SW480 (cell line): ENCODE measurements at regions not wholly inside any gene's neighbourhood (a gene's known extent, or its start where the extent isn't known, plus 50 kb on each side); places are given as distances from the start of the nearest gene placed in this dataset.
A peak's percentile ranks its signal among the peaks of the same experiment; 100 is the strongest.
"Not testable (repeated sequence)": the region's sequence is repeated elsewhere in the genome, so short reads cannot be mapped to it uniquely, and the experiment has no call there.

Experiments used
- DNase-seq: peaks from one replicate; pipeline ENCODE4 v3.0.0-alpha.2; 2016; ENCODE audit warnings: low spot score

DNA sequence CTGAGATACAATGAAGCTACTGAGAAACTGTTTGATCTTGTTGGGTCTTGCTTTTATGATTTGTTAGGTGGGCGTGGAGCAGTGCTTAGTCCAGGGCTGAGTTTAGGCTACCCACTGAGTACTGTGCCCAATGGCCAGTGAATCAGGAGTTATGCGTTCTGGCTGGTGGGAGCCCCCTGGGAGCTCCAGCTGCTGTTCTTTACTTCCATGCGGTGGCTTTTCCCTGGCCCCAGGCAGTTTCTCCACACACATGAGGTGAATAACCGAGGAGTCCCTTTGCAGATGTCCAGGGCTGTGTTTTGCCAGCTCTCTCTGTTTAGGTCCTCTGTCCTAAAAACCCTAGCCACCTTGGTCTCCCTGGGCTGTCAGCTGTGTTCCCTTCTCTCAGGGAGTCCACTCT is 106.5 kb downstream of the KLF13 start:
- DNase-seq, result no peak

DNA sequence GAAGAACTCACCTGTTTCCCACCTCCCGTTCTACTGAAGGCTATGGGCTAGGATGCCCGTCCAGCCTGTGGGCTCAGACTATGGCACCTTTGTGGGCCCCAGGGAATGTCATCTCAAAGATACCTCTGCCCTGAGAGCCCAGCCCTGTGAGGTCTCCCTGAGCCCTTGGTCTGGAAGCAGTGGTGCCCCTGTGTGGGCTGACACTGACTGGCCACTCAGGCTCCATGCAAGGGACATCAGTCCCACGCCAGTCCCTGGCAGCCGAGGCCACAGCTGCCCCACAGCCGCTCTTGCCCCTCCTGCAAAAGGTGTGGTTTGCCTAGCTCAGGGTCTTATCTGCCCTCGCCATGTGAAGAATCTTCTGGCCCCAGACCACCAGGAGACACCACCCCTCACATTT is 106.9 kb downstream of the KLF13 start:
- no peak for DNase-seq

DNA sequence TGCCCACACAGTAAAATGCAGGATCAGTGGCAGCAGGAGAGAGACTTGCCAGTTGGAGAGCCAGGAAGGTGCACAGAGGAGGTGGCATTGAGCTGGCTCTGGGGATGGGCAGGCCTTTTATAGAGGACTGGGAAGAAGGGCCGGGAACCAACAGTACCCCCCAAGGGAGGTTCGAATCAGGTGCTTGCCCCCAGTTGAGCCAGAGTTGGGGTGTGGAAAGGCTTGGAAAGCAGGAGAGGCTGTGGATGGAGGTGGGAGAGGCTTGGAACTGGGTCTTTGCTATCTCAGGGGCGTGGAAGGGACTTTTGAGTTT is 107.6 kb downstream of the KLF13 start:
- DNase-seq, result no peak

DNA sequence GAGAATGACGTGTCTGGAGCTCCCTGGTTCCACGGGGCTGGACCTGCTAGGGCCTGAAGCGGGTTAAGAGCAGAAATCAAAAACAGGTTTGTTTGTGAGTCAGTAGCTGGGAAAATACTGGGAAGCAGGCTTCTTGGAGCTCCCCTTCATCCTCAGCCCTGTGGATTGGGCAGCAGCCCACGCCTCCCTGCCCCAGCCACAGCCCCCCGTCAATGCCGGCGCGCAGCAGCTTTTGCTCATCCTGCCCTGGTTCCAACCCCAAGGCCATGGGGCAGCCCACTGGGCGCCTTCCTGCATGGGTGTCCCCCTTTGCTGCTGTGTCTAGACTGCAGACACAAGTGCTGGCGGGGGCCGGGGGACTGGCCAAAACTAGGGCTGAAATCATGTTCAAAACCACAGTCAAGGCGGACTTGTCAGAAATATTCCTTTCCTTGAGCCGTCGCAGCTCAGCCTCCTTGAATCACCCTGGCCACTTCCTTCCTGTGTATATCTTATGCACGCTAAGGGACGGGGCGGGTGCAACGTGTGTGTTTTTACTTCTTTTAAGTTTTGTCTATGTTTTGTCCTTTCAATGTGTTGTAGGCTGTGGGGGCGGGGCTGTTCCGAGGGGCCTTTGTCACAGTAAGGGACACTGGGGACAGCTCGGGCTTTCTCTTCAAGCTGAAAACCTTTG is 108.1 kb downstream of the KLF13 start:
- DNase-seq, result no peak

DNA sequence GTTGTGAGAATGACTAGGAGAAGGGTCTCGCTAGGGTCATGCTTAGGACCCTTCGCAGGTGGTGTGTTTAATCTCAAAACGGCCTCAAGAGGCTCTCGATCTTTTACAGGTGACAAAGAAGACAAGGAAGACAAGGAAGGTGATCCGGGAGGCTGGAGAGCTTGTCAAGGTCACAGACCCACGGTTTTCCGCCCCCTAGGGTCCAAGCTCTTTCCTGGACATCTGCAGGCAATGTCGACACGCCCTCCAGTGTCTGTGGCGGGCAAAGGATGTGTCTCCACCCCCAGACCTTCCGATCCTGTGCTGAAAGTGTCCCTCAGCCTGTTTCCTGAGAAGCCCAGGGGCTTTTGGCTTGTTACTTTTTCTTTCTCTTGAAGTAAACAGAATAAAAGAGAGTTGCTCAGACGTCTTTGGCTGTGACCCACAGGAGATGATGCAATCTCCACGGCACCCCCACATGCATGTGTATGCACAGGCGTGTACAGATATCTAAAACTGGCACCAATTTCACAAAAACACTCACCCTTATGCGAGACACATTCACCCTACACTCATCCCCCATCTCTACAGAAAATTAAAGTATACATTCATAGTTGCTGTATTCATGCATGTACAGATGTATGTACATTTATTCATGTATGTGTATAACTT is 108.8 kb downstream of the KLF13 start:
- DNase-seq, result peak; percentile 72

DNA sequence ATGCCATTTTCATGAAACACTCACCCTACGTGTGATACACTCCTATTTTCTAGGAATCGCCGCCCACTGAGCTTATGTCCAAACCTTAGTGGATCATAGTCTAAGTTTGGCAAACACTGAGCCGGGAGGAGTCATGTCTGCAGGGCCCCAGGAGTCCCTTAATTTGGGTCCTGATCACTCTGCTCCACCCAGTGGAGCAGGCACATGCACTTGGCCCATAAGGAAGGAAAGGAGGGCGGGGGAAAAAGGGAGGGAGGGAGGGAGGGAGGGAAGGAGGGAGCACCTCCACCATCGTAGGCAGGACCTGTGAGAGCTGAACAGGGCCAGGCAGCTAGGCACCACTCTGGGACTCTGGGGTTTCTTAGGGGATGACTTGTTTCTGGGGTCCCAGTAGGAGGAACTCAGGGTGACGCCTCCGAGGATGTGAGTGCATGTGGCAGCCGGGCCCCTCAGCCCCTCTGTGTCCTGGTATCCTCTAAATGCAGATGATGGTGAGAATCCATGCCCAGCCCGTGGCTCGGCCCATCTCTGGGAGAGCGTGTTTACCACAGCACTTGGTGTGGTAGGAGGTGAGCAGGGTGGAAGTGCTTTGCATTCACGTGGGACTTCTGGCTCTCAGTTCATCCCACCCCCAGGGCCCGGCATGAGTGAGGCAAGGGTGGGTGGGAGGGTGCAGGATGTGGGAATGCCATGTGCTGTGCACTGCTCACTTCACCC is 109.4 kb downstream of the KLF13 start:
- DNase-seq, result no peak

DNA sequence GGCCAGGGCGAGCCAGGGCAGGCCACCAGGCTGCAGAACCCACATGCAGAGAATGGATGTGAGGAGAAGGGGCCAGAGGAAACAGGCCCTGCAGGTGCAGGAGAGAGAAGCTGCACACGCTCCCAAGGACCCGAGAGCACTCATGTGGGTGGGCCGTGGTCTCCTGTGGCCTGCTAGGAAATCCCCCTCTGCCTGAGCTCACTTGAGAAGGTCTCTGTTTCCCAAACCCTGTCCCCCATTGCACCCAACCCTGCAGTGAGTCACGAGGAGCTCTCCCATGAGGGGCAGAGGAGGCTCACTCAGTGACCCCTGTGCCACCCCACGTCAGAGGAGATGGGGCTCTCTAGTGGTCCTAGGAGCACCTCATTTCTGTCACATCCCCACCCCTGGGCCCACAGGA is 111.1 kb downstream of the KLF13 start:
- no peak for DNase-seq

DNA sequence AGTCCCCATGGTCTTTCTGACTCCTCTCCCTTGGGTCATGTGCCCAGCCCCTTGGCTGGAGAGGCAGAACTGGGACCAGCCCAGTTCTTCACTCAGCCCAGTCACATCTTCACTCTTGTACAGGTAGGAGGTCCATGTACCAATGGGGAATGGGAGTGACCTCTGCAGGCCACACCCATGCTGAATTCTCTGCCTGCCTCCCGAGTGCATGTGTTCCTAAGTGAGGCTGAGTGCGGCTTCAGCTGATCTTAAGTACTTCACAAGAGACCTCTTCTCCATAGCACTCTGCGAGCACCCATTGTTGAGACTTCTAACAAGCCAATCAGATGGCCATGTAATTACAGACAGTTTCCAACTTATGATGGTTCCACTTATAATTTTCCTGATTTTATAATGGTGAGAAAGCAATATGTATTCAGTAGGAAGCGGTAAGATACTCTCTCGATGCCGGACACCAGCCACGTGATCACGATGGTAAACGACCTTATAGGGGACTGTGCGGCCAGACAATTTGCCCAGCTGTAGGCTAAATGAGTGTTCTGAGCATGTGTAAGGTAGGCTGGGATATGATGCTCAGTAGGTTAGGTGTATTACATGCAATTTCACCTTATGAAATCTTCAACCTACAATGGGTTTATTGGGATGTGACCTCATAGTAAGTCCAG is 112.1 kb downstream of the KLF13 start:
- DNase-seq, result no peak

DNA sequence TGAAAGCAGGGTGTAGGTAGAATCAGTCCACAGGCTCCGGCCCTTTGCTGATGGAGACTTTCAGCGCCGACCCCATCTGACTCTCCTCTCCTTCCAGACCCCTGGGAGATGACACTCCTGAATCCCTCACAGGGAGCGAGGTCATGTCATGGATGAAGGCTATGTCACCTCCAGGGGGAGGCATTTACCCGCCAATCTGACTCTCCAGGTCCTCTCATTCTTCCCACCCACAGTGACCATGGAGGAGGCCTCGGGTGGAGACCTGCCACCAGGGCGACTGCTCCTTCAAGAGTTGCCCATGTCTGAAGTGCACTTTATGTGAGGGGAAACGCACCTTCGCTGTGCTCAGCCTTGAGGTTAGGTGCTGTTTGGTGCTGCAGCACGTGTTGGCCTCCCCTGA is 112.7 kb downstream of the KLF13 start:
- no peak for DNase-seq

DNA sequence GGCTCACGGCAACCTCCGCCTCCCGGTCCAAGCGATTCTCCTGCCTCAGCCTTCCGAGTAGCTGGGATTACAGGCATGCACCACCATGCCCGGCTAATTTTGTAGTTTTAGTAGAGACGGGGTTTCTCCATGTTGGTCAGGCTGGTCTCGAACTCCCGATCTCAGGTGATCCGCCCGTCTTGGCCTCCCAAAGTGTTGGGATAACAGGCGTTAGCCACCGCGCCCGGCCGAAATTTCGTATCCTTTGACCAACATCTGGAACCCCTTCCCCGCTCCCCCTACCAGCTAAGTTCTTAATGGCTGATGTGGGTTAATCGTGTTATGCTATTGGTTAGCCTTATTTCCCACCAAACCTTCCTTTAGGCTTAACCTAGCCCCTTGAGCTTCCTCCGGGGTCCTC is 113.6 kb downstream of the KLF13 start:
- not testable (repeated sequence) for DNase-seq

DNA sequence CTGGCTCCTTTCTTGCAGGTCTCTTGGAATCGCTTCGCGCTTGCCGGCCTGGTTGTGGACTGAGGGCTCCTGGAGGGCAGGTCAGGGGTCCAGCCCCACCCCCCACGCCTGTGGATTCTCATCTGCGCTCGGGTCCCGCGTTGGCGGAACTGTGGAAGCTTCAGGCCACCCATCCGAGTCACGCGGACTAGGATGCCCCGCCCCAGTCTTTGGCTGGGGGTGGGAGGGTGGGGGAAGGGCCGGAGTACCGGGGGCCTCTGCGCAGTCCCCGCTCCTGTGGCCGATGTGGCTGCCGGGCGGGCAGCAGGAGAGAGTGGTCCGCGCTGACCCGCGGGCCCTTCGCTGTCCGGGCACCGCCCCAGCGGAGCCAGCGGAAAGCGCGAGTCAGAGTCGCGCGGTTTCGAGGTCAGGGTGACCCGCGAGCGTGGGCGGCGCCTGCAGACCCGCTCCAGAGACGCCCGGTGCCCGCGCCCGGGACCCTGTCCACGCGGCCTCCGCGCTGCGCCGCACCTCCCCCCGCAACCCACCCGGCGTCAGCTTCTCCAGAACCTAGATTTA is 114.2 kb downstream of the KLF13 start:
- DNase-seq, result no peak

DNA sequence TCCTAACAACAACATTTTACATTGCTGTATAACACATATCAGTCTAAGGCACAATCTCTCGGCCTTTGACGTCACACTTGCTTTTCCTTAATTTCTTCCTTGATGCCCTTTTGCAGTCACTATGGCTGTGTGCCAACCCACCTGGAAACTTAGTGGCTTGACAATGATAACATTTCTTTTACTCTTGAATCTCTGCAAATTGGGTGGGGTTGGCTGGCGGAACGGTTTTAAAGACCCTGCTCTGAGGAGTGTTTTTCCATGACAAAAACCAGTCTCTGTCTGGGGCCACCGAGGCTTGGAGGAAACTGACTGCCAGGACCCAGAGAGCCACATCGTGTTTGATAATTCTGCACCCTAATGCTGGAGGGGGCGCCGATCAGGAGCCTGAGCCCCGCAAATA is 115.6 kb downstream of the KLF13 start:
- no peak for DNase-seq

DNA sequence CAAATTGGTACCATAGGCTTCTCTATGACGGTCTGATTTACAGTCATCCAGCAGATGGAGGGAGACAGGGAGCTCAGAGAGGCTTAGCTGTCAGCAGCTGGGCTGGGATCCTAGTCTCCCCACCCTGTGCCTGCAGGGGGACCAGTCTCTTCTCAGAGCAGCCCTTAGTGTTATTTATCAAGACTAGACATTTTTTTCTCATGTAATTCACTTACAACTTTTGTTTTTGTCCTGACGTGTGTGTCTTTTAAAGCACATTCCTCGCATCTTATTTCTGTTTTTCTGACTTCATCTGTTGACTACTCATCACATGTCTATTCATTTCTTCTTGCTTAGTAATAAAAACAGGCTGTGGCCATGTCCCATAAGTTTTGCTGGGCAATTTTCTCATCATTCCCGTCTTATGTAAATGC is 116.1 kb downstream of the KLF13 start:
- no peak for DNase-seq

DNA sequence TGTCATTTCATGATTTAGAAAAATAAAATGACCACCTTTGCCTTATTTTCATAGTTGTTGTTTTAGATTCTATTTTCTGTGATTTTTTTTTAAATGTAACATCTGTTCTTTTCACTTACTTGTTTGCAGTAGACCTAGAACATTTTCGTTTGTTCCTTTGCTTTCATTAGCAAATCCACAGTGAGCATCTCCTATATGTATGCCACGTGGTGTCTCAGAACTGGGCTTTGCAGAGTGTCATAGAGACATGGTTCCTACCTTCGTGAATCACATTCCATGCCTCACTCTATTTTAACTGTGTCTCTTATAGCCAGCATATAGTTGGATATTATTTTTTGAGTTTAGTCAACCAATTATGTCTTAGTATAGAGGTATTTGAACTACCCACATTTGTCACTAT is 118.2 kb downstream of the KLF13 start:
- no peak for DNase-seq

DNA sequence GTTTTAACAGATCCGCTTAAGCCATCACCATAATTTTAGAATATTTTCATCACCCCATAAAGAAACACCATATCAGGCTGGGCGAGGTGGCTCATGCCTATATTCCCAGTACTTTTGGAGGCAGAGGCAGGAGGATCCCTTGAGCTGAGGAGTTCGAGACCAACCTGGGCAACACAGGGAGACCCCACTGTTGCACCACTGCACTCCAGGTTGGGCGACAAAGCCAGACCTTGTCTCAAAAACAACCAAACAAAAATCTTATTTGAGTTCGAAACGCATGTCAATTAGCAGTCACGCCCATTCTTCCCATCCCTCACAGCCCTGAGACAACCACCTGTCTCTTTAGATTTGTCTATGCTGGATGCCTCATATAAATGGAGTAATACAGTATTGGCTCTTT is 119.9 kb downstream of the KLF13 start:
- DNase-seq, result no peak

DNA sequence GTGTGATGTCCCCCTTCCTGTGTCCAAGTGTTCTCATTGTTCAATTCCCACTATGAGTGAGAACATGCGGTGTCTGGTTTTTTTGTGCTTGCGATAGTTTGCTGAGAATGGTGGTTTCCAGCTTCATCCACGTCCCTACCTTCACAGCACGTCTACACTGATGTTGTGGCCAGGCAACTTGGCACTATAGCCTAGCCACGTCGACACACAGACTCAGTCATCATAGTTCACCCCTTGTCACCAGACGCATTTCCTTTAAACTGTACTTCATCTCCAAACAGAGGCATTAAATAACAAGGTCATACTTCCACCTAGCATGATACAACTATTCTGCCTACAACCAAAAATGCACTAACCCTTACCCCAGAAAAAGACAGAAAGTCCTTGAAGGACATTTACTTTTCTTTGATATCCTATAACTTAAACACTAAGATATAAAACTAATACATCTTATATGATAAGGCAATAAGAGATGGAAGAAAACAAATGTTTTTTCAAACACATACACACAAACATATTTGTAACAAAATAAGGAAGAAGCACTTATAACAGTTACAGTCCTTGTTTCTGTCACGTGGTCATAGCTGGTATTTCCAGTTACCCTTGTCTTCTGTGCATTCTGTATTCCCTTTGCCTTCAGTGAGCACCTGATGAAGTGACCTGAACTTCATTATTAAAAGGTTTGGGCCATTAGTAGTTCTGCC is 121.4 kb downstream of the KLF13 start:
- DNase-seq, result no peak

DNA sequence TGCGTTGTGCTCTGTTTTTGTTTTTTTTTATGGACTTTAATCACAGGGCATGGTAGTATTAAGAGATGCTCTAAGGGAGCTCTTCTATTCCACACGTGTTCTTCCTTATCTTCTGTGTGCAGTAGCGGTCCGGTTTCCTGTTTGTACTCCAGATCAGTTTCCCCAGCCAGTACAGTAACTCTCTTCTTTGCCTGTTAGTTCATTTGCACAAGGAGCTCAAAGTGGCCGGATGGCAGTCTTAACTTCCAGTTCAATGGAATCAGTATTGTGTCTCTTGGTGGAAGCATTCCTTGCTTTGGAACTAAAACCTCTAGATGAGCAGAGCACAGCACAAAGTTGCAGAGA is 122.0 kb downstream of the KLF13 start:
- DNase-seq, result no peak

DNA sequence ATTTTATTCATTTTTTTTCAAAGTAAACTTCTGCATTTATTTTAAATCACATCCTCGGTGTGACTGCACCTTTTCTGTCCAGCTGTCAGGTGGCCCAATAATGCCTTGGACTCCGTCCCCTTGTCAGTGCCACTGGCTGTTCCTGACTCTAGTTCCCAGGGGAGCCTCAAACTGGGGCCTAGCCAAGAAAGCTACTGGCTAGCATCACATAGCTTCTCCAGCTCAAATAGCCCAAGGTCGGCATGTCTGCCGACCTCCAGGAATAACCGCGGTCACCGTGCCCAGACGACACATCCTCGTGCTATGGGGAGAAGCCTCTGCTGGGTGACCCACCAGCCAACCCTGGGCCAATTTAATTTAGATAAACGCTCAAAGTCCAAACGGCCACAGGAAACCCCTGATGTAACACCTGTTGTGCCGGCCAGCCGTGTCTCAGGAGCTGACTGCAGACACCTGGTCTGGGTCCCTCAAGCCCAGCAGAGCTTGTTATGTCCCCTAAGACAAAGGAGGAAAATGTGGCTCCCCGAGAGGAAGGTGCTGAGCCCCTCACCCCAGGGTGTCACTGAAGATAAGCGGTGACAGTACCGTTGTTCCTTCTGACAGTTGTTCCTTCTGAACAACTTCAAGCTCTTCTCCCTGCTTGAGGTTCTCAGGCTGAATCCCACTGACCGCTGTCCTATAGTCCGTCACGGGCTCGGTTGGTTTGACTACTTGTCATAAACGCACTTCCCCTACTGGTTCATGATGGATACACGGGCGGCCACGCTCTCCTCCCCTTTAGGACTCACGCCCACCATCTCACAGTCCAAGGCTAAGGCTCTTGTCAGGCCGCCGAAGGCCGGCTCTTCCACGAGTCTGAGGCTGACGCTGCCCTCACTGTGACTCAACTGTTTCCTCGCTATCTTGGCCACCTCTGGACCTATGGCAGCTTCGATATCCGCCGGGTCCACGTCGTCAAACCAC is 126.2 kb downstream of the KLF13 start:
- DNase-seq, result no peak

DNA sequence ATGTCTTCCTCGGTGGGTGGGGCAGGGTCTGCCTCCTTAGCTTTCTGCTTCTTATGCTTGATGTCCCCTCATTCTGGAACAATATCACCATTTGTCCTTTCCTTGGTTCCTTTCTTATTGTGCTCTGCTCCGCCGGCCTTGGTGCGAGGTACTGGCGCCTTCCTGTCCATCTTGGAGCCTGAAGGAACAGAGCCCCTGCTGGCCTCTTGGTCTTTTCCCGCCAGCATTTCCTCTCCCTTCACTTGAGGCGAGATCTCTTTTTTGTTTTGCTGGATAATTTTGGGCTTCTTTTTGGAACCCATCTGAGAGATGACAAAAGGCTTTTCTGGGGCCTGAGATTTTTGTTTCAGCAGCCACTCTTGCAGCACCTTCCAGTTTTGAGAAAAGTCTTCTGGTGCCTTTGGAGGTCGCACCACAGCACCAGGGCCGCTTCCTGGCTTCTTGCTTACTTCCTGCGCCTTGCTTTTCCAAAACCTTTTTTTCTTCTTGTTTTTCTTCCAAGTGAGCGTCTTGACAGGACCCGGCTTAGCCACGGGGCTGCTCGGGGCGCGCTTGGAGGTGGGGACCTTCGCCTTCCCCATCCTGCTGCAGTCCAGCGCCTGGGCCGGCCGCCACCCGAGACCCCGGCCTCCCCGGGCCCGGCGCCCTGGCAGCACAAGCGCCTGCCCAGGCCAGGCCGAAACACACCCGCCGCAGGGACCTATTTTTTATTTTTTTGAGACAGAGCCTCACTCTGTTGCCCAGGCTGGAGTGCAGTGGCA is 127.1 kb downstream of the KLF13 start:
- DNase-seq, result no peak

DNA sequence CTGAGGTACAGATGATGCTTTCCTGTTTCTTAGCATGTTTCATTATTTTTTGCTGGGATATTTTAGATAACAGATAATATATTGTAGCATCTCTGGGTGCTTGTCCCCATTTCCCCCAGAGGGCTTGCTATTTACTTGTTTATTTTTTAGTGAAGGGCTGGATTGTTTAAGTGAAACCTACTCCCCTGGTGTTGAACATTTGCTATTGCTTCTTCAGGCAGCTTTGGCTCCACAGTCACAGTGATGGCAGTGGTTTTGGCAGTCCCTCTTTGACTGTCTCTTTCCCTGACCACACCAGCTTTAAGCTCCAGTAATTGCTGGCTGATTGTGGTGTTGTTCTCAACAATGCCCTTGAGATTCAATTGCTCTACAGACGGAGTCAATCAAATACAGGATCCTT is 128.9 kb downstream of the KLF13 start:
- no peak for DNase-seq
